GM12878 (cell line): ENCODE measurements at regions not wholly inside any gene's neighbourhood (a gene's known extent, or its start where the extent isn't known, plus 50 kb on each side); places are given as distances from the start of the nearest gene placed in this dataset.

Experiments used
- ATAC-seq: fragments of 200-7000 bp; cut with Tn5 transposase; 3 replicates; pipeline ENCODE4 v1.9.1; 2020; ENCODE audit warnings: mild to moderate bottlenecking, moderate library complexity
- BruUV-seq: library from RNA; stranded (reverse); fragments of 400-500 nt; replicated peaks from 2 replicates; lab custom pipeline; 2021; lab: Mats Ljungman, UMichigan
- CTCF ChIA-PET: fragments of 300-600 bp; sonication (Branson Sonifier 250); formaldehyde crosslinking; extraction: SDS; loops from one replicate; lab custom pipeline; 2021; ENCODE audit warnings: inconsistent platforms; lab: Yijun Ruan, JAX
- POLR2A ChIA-PET: fragments of 350-600 bp; formaldehyde crosslinking; extraction: SDS; loops from one replicate; lab custom pipeline; 2021; ENCODE audit warnings: inconsistent platforms; lab: Charles Lee
- RAD21 ChIA-PET: fragments of 300-600 bp; sonication (Branson Sonifier 250); formaldehyde crosslinking; loops from one replicate; lab custom pipeline; 2023; ENCODE audit warnings: antibody characterized with exemption; ENCODE audit not compliant: unreplicated experiment; lab: Charles Lee
- SMC1A ChIA-PET: fragments of 300-600 bp; sonication (Branson Sonifier 250); formaldehyde crosslinking; loops from one replicate; lab custom pipeline; 2023; ENCODE audit not compliant: unreplicated experiment, uncharacterized antibody; lab: Charles Lee
- DNase-seq: peaks from one replicate; pipeline ENCODE4 v3.0.0-alpha.2; 2011; ENCODE audit warnings: low read depth, low spot score
- FAIRE-seq: peaks from 3 replicates; lab custom pipeline; 2011; peaks lifted over from hg19 to GRCh38; lab: Jason Lieb, UNC
- H2AFZ ChIP-seq: 2 replicates; pipeline ENCODE4 v1.6.0; 2011; ENCODE audit warnings: low read depth, low read length, control low read depth; ENCODE audit not compliant: control insufficient read depth
- H3K27ac ChIP-seq: 2 replicates; pipeline ENCODE4 v1.5.1; 2011; ENCODE audit warnings: control low read depth; ENCODE audit not compliant: control insufficient read depth, insufficient read depth
- H3K27me3 ChIP-seq, 2 experiments: replicated peaks in 1 of 2; 2 replicates each; pipeline versions ENCODE4 v1.6.0 to v1.6.1; 2011; ENCODE audit warnings: low read length in 1 of 2; ENCODE audit not compliant: control insufficient read depth in 2 of 2, insufficient read depth in 2 of 2
- H3K36me3 ChIP-seq, 2 experiments: 2 replicates each; pipeline ENCODE4 v1.5.1; 2011; ENCODE audit warnings: low read length in 1 of 2; ENCODE audit not compliant: control insufficient read depth in 2 of 2, insufficient read depth in 2 of 2
- H3K4me1 ChIP-seq: 2 replicates; pipeline ENCODE4 v1.6.1; 2011; ENCODE audit warnings: mild to moderate bottlenecking, low read length, moderate library complexity, mixed read lengths; ENCODE audit not compliant: control insufficient read depth, insufficient read depth
- H3K4me2 ChIP-seq: 2 replicates; pipeline ENCODE4 v1.6.0; 2011; ENCODE audit warnings: control low read depth; ENCODE audit not compliant: control insufficient read depth, insufficient read depth
- H3K4me3 ChIP-seq: fragments of 200-600 bp; sonication (generic); 2 replicates; pipeline ENCODE4 v1.5.1; 2016
- H3K79me2 ChIP-seq: 2 replicates; pipeline ENCODE4 v1.6.0; 2011; ENCODE audit warnings: low read length; ENCODE audit not compliant: control insufficient read depth, insufficient read depth
- H3K9ac ChIP-seq: 2 replicates; pipeline ENCODE4 v1.8.0; 2011; ENCODE audit warnings: low read length, control low read depth, mixed read lengths; ENCODE audit not compliant: control insufficient read depth, insufficient read depth
- H3K9me3 ChIP-seq: replicated peaks from 3 replicates; pipeline ENCODE4 v1.5.1; 2011; ENCODE audit warnings: mild to moderate bottlenecking, low read length; ENCODE audit not compliant: control insufficient read depth, insufficient read depth
- H4K20me1 ChIP-seq: 2 replicates; pipeline ENCODE4 v1.6.0; 2011; ENCODE audit not compliant: control insufficient read depth, insufficient read depth
- PAX8 ChIP-seq: fragments of 450-650 bp; IDR thresholded peaks from 2 replicates; pipeline ENCODE4 v1.6.1; 2017; ENCODE audit warnings: mild to moderate bottlenecking, moderate library complexity
- POLR2AphosphoS2 ChIP-seq: IDR thresholded peaks from 2 replicates; pipeline ENCODE4 v1.6.1; 2011; ENCODE audit warnings: low read depth, mild to moderate bottlenecking, low read length, improper control_type of control experiment, moderate library complexity
- ZNF687 ChIP-seq: fragments of 450-650 bp; IDR thresholded peaks from 2 replicates; pipeline ENCODE4 v1.6.1; 2017; ENCODE audit warnings: mild to moderate bottlenecking, moderate library complexity
- WGBS: methylation state at CpG from one replicate; pipeline ENCODE4 v1.1.6; 2016; ENCODE audit warnings: low lambda C conversion rate; ENCODE audit not compliant: insufficient replicate concordance, insufficient coverage; ENCODE audit errors: missing lambda C conversion rate; 5-methylcytosine and 5-hydroxymethylcytosine counted together
- in situ Hi-C: fragments of 300-500 bp; cut with MboI; formaldehyde crosslinking; loops from 9 replicates; pipeline ENCODE4 v1.14.3; 2018; ENCODE audit warnings: mixed read lengths
- intact Hi-C: fragments of 100-400 bp; cut with micrococcal nuclease; formaldehyde crosslinking; loops from one replicate; pipeline ENCODE4 v1.14.2; 2022; ENCODE audit not compliant: unreplicated experiment
- TF ChIP-seq, protein P1 (sequence below): fragments of 450-650 bp; IDR thresholded peaks from 2 replicates; pipeline ENCODE4 v1.6.1; 2016; ENCODE audit warnings: mild to moderate bottlenecking, moderate library complexity, borderline replicate concordance

DNA sequence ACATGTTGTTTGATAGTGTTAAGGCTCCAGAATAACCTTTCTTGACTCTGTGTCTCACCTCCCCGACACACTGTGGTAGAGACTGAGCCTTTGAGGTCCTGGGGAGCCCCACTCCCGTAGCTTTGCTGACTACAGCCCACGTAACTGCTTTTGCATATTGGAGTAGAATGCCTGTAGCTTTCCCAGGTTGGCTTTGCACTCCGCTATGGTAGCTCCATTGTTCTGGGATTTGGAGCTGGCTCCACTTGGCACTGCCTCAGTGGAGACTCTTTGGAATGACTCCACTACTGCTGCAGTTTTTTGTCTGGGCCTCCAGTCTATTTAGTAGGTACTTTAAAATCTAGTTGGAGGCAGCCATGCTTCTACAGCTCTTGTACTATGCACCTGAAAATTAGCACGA, 56.2 kb upstream of the ANXA1 start:
- Histone ChIP-seq H2AFZ (no peak overlapping the region), H3K4me3 (no peak overlapping the region)
- no peak for ATAC-seq
- TF ChIP-seq POLR2AphosphoS2 = no peak
- TF ChIP-seq, protein P1, sequence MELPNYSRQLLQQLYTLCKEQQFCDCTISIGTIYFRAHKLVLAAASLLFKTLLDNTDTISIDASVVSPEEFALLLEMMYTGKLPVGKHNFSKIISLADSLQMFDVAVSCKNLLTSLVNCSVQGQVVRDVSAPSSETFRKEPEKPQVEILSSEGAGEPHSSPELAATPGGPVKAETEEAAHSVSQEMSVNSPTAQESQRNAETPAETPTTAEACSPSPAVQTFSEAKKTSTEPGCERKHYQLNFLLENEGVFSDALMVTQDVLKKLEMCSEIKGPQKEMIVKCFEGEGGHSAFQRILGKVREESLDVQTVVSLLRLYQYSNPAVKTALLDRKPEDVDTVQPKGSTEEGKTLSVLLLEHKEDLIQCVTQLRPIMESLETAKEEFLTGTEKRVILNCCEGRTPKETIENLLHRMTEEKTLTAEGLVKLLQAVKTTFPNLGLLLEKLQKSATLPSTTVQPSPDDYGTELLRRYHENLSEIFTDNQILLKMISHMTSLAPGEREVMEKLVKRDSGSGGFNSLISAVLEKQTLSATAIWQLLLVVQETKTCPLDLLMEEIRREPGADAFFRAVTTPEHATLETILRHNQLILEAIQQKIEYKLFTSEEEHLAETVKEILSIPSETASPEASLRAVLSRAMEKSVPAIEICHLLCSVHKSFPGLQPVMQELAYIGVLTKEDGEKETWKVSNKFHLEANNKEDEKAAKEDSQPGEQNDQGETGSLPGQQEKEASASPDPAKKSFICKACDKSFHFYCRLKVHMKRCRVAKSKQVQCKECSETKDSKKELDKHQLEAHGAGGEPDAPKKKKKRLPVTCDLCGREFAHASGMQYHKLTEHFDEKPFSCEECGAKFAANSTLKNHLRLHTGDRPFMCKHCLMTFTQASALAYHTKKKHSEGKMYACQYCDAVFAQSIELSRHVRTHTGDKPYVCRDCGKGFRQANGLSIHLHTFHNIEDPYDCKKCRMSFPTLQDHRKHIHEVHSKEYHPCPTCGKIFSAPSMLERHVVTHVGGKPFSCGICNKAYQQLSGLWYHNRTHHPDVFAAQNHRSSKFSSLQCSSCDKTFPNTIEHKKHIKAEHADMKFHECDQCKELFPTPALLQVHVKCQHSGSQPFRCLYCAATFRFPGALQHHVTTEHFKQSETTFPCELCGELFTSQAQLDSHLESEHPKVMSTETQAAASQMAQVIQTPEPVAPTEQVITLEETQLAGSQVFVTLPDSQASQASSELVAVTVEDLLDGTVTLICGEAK = no peak
- TF ChIP-seq ZNF687 = no peak
- no peak for TF ChIP-seq PAX8
- TF ChIP-seq, all 136 proteins: peak for 0
- Histone ChIP-seq H3K9me3 (no peaks in the 10 kb centered on the region), H4K20me1 (no peaks in the 10 kb centered on the region), H3K36me3 (no peaks in the 10 kb centered on the region), H3K4me2 (no peak overlapping the region), H3K4me1 (no peaks in the 10 kb centered on the region), H3K79me2 (no peaks in the 10 kb centered on the region), H3K9ac (no peak overlapping the region), H3K27ac (no peak overlapping the region), H3K27me3 (no peaks in the 10 kb centered on the region)
- FAIRE-seq (no peak), DNase-seq (no peak)
- in situ Hi-C loops (no loop called here), intact Hi-C loops (no loop called here)
- 33% methylated on average over 5 of the region's 5 CpGs for WGBS
- no TSS peak for BruUV-seq
- SMC1A ChIA-PET = interaction anchor here (0.9 to 1.0 kb wide), 2 partner anchors 9 to 11 kb away, joined by 3 read pairs; no protein-coding TSS in a partner anchor
- POLR2A ChIA-PET = no interaction called here
- RAD21 ChIA-PET = no interaction called here
- CTCF ChIA-PET = interaction anchor here (1.2 kb wide), 1 partner anchor 13 kb away, joined by 3 read pairs; no protein-coding TSS in a partner anchor
